Endothelial cell of umbilical vein (primary cell): ENCODE measurements at regions not wholly inside any gene's neighbourhood (a gene's known extent, or its start where the extent isn't known, plus 50 kb on each side); places are given as distances from the start of the nearest gene placed in this dataset.

Experiments used
- BruUV-seq: library from RNA; stranded (reverse); fragments of 400-500 nt; replicated peaks from 2 replicates; lab custom pipeline; 2021; lab: Mats Ljungman, UMichigan
- CTCF ChIA-PET: fragments of 300-600, 350-600 bp; sonication (Branson Sonifier 250); formaldehyde crosslinking; loops from one replicate; lab custom pipeline; 2021; ENCODE audit warnings: antibody characterized with exemption, inconsistent platforms; lab: Charles Lee
- POLR2A ChIA-PET: fragments of 300-600, 350-600 bp; sonication (Branson Sonifier 250); formaldehyde crosslinking; loops from one replicate; lab custom pipeline; 2021; ENCODE audit warnings: antibody characterized with exemption, inconsistent platforms; lab: Charles Lee
- DNase-seq: peaks from one replicate; pipeline ENCODE4 v3.0.0-alpha.2; 2011; ENCODE audit warnings: low read depth, low spot score
- FAIRE-seq: peaks from 2 replicates; lab custom pipeline; 2011; peaks lifted over from hg19 to GRCh38; lab: Jason Lieb, UNC
- H2AFZ ChIP-seq: 2 replicates; pipeline ENCODE4 v1.6.0; 2012; ENCODE audit warnings: low read depth, low read length, control low read depth, inconsistent platforms
- H3K27ac ChIP-seq: 2 replicates; pipeline ENCODE4 v1.5.1; 2011; ENCODE audit warnings: low read depth, mild to moderate bottlenecking, control low read depth, low read length, moderate library complexity; ENCODE audit not compliant: insufficient read depth
- H3K27me3 ChIP-seq, 2 experiments: 2 replicates each; pipeline versions ENCODE4 v1.6.0 to v1.6.1; 2011; ENCODE audit warnings: low read length in 2 of 2, mixed read lengths in 1 of 2; ENCODE audit not compliant: control insufficient read depth in 2 of 2, insufficient read depth in 2 of 2
- H3K36me3 ChIP-seq, 2 experiments: 2 replicates in 1 of 2; 3 replicates in 1 of 2; pipeline ENCODE4 v1.5.1; 2011; ENCODE audit warnings: low read length in 2 of 2, mild to moderate bottlenecking in 1 of 2, moderate library complexity in 1 of 2; ENCODE audit not compliant: control insufficient read depth in 2 of 2, insufficient read depth in 2 of 2; ENCODE audit errors: extremely low read depth in 1 of 2
- H3K4me1 ChIP-seq: 3 replicates; pipeline ENCODE4 v1.5.1; 2011; ENCODE audit warnings: mild to moderate bottlenecking, low read length; ENCODE audit not compliant: control insufficient read depth, insufficient read depth; ENCODE audit errors: extremely low read depth
- H3K4me2 ChIP-seq: 2 replicates; pipeline ENCODE4 v1.6.1; 2011; ENCODE audit warnings: low read length, control low read depth, mixed read lengths; ENCODE audit not compliant: insufficient read depth
- H3K4me3 ChIP-seq, 3 experiments: fragments of 200-600 bp in 1 of 3; sonication (generic), shearing (Covaris generic) in 1 of 3; replicated peaks in 1 of 3; 2 replicates each; pipeline ENCODE4 v1.5.1; 2011 to 2016; ENCODE audit warnings: control low read depth in 3 of 3, low read length in 3 of 3, mild to moderate bottlenecking in 2 of 3, inconsistent platforms in 1 of 3, low read depth in 1 of 3, moderate library complexity in 1 of 3; ENCODE audit not compliant: insufficient read depth in 1 of 3
- H3K79me2 ChIP-seq: 2 replicates; pipeline ENCODE4 v1.6.0; 2012; ENCODE audit warnings: low read length, inconsistent platforms; ENCODE audit not compliant: control insufficient read depth, insufficient read depth
- H3K9ac ChIP-seq: replicated peaks from 2 replicates; pipeline ENCODE3; 2011; ENCODE audit warnings: low read length, control low read depth; ENCODE audit not compliant: insufficient read depth; ENCODE audit errors: extremely low read depth
- H3K9me1 ChIP-seq: replicated peaks from 3 replicates; pipeline ENCODE4 v1.6.0; 2011; ENCODE audit warnings: mild to moderate bottlenecking, low read length; ENCODE audit not compliant: control insufficient read depth, insufficient read depth; ENCODE audit errors: extremely low read depth
- H3K9me3 ChIP-seq: replicated peaks from 2 replicates; pipeline ENCODE4 v1.5.1; 2012; ENCODE audit warnings: low read length, inconsistent platforms; ENCODE audit not compliant: control insufficient read depth, insufficient read depth
- H4K20me1 ChIP-seq: replicated peaks from 2 replicates; pipeline ENCODE3; 2011; ENCODE audit warnings: mild to moderate bottlenecking, low read length; ENCODE audit not compliant: control insufficient read depth, insufficient read depth; ENCODE audit errors: extremely low read depth
- EZH2 ChIP-seq: IDR thresholded peaks from 2 replicates; pipeline ENCODE4 v1.6.1; 2012; ENCODE audit warnings: borderline replicate concordance, low read depth, mild to moderate bottlenecking, moderate library complexity, low read length, inconsistent platforms; ENCODE audit not compliant: severe bottlenecking
- FOS ChIP-seq: IDR thresholded peaks from 2 replicates; pipeline ENCODE4 v1.6.1; 2011; ENCODE audit warnings: mild to moderate bottlenecking, low read length, moderate library complexity, borderline replicate concordance; ENCODE audit not compliant: insufficient read depth
- GATA2 ChIP-seq: IDR thresholded peaks from 2 replicates; pipeline ENCODE4 v1.7.0; 2011; ENCODE audit warnings: low read depth, mild to moderate bottlenecking, moderate library complexity, mixed read lengths, low read length; ENCODE audit not compliant: insufficient read length, insufficient read depth
- JUN ChIP-seq: IDR thresholded peaks from 2 replicates; pipeline ENCODE4 v1.6.1; 2011; ENCODE audit warnings: borderline replicate concordance, low read depth; ENCODE audit not compliant: insufficient read length, insufficient read depth
- MYC ChIP-seq: IDR thresholded peaks from one replicate; pipeline ENCODE4 v1.6.1; 2011; ENCODE audit warnings: mild to moderate bottlenecking, low read depth, low read length
- POLR2A ChIP-seq: IDR thresholded peaks from 2 replicates; pipeline ENCODE4 v1.6.1; 2012; ENCODE audit warnings: low read depth, mild to moderate bottlenecking, control low read depth, low read length
- POLR2AphosphoS5 ChIP-seq: IDR thresholded peaks from 2 replicates; pipeline ENCODE4 v1.6.1; 2012; ENCODE audit warnings: low read depth, mild to moderate bottlenecking, control low read depth, low read length, moderate library complexity; ENCODE audit not compliant: insufficient read depth
- dilution Hi-C: fragments of 300-500 bp; cut with MboI; formaldehyde crosslinking; loops from one replicate; pipeline ENCODE4 v1.15.0; 2019; ENCODE audit warnings: low sequenced_read_pairs; ENCODE audit not compliant: extremely low pct_ligation_motif_present
- intact Hi-C: fragments of 100-400 bp; cut with micrococcal nuclease; formaldehyde crosslinking; loops from one replicate; pipeline ENCODE4 v1.10.0; 2022
- TF ChIP-seq, protein P1 (sequence below): IDR thresholded peaks from 2 replicates; pipeline ENCODE4 v1.6.1; 2011; ENCODE audit not compliant: insufficient read depth, insufficient read length
- TF ChIP-seq, protein P2 (sequence below), 2 donors: IDR thresholded peaks; 1 replicate in 1 of 2; 2 replicates in 1 of 2; pipeline ENCODE4 v1.5.1; 2011; ENCODE audit warnings: low read length in 2 of 2, mild to moderate bottlenecking in 2 of 2, moderate library complexity in 2 of 2, control low read depth in 1 of 2, inconsistent platforms in 1 of 2, low read depth in 1 of 2; ENCODE audit not compliant: insufficient read depth in 1 of 2; ENCODE audit errors: extremely low read depth in 1 of 2

DNA sequence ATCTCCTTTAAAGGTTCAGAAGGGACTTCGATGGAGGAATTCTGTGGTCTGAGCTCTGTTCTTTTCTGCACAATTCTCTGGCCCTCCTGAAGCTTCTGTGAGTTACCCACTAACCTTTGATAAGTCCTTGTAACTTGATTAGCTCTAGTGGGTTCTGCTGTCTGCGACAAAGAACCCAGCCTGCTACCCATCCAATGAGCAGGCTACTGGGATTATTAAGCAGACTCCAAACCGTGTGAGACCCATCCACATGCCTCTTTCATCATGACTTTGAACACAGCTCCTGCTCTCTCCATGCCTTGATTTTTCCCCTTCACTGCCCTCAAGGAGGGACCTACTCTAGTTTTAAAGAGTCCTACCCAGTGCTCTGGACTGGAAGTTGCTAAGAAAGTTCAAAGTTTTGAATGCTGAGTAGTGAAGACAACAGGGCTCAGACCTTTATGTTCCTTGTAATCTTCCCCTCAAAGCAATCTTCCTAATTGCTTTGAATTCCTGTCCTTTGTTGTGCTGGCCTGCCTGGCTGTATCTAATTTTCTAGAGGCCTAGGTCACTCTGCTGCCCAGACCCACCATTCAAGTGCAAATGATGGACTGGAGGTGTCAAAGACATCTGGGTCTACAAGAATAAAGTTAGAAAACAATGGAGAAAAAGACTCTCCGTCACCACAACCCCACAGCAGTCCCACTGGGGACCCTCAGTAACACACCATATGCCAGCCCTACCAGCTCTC, 146.9 kb downstream of the RHOU start:
- Histone ChIP-seq H3K4me1 (no peaks in the 10 kb centered on the region), H3K9ac (no peak overlapping the region), H3K9me3 (no peaks in the 10 kb centered on the region), H3K4me2 (no peak overlapping the region), H3K27me3 (peaks cover 0 to 2% of the 10 kb centered on the region in 2 experiments), H2AFZ (no peak overlapping the region), H3K9me1 (no peaks in the 10 kb centered on the region), H3K36me3 (no peaks in the 10 kb centered on the region), H3K27ac (no peak overlapping the region), H4K20me1 (no peaks in the 10 kb centered on the region), H3K4me3 (no peak overlapping the region), H3K79me2 (no peaks in the 10 kb centered on the region)
- intact Hi-C loops (no loop called here), dilution Hi-C loops (no loop called here)
- ChIA-PET POLR2A (no interaction called here), CTCF (interaction anchor here (1.2 kb wide), 1 partner anchor 9 kb away, joined by 3 read pairs; no protein-coding TSS in a partner anchor)
- DNase-seq, result no peak
- TF ChIP-seq EZH2 (no peak), FOS (no peak), POLR2A (no peak), JUN (no peak), MYC (no peak), GATA2 (no peak), POLR2AphosphoS5 (no peak)
- TF ChIP-seq, protein P1, sequence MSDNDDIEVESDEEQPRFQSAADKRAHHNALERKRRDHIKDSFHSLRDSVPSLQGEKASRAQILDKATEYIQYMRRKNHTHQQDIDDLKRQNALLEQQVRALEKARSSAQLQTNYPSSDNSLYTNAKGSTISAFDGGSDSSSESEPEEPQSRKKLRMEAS, result no peak
- TF ChIP-seq, protein P2, sequence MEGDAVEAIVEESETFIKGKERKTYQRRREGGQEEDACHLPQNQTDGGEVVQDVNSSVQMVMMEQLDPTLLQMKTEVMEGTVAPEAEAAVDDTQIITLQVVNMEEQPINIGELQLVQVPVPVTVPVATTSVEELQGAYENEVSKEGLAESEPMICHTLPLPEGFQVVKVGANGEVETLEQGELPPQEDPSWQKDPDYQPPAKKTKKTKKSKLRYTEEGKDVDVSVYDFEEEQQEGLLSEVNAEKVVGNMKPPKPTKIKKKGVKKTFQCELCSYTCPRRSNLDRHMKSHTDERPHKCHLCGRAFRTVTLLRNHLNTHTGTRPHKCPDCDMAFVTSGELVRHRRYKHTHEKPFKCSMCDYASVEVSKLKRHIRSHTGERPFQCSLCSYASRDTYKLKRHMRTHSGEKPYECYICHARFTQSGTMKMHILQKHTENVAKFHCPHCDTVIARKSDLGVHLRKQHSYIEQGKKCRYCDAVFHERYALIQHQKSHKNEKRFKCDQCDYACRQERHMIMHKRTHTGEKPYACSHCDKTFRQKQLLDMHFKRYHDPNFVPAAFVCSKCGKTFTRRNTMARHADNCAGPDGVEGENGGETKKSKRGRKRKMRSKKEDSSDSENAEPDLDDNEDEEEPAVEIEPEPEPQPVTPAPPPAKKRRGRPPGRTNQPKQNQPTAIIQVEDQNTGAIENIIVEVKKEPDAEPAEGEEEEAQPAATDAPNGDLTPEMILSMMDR (IDR thresholded peaks at IDR 0.05; ENCODE audit: extremely low read depth in 1 of 2, insufficient read depth in 1 of 2, low read depth in 1 of 2, low read length in 2 of 2), result no peak
- no peak for FAIRE-seq
- BruUV-seq, result no TSS peak
